Epithelial cell of proximal tubule (primary cell): ENCODE measurements at regions not wholly inside any gene's neighbourhood (a gene's known extent, or its start where the extent isn't known, plus 50 kb on each side); places are given as distances from the start of the nearest gene placed in this dataset.

ENCODE experiments used
- DNase-seq: peaks from one replicate; pipeline ENCODE4 v3.0.0-alpha.2; 2011; ENCODE audit warnings: low read depth
- H3K4me3 ChIP-seq: 2 replicates; pipeline ENCODE4 v1.5.1; 2011; ENCODE audit warnings: low read depth, mild to moderate bottlenecking, low read length
- TF ChIP-seq, protein P1 (sequence below): conservative IDR thresholded peaks from 2 replicates; pipeline ENCODE4 v1.5.1; 2012; ENCODE audit warnings: low read depth, mild to moderate bottlenecking, low read length

DNA sequence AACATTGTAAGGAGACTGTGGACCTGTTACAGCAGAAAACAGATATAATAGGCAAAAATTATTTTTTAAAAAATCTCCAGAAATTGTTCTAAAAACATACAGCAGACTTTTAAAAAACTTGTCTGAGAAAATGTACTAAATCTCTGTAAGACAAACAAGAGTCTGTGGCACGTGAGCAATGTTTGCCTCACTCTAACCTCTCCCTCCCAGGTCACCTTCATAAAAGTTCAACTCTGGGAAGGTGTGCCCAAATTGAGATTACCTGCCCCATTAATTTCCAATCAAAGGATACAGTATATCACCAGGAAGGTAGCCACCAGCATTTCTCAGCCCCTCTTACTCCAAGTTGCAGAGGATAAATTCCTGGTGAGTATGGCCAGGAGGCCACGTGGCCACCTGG is 992.7 kb downstream of the TMEM182 start:
- DNase-seq = no peak
- H3K4me3 ChIP-seq = no peak overlapping the region
- TF ChIP-seq, protein P1, sequence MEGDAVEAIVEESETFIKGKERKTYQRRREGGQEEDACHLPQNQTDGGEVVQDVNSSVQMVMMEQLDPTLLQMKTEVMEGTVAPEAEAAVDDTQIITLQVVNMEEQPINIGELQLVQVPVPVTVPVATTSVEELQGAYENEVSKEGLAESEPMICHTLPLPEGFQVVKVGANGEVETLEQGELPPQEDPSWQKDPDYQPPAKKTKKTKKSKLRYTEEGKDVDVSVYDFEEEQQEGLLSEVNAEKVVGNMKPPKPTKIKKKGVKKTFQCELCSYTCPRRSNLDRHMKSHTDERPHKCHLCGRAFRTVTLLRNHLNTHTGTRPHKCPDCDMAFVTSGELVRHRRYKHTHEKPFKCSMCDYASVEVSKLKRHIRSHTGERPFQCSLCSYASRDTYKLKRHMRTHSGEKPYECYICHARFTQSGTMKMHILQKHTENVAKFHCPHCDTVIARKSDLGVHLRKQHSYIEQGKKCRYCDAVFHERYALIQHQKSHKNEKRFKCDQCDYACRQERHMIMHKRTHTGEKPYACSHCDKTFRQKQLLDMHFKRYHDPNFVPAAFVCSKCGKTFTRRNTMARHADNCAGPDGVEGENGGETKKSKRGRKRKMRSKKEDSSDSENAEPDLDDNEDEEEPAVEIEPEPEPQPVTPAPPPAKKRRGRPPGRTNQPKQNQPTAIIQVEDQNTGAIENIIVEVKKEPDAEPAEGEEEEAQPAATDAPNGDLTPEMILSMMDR = no peak

DNA sequence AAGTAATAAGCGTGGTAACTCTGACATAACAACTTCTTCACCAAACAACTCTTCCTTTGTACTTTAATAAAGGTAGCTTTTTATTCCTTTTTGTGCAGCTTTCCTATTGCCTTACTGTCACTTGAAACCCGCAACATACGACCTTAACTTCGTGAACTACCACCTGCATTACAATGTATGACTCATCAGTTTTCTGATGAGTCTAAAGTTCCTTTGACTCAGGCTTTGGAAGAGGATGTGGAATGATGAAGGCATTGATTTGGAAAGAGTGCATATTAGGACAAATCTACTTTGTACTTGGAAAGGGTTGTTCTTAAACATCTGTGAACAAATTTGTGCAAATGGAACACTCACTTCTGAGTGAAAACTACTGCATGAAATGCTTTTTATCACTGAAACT is 1012.1 kb downstream of the TMEM182 start:
- DNase-seq = peak; percentile 77
- TF ChIP-seq, protein P1 = no peak
- no peak overlapping the region for H3K4me3 ChIP-seq

DNA sequence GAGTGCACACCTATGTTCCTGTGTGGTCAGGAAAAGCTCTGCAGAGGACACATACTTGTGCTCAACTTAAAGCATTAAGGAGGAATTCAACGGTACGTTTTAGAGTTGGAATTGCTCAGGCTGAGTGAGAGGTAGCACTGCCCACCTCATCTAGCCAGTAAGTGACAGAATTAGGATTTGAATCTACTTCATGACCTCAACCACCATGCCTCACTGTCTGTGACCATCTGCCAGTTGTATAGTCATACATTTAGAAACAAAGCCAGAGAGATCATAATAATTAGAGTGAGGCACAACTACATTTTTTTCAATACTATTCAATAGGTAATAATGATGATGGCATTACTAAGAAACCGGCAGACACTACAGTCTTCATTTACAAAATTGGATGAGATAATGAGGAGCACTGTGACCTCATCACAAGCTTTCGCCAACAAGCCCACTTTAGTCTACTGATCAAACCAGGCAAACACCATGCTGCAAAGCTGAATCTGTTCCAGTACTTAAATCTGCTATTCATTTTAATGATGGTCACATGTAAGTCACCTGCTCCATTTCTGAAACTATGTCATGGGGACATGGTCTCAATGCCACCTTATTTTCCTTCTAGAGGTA is 1018.4 kb downstream of the TMEM182 start:
- TF ChIP-seq, protein P1 = no peak
- no peak overlapping the region for H3K4me3 ChIP-seq
- no peak for DNase-seq

DNA sequence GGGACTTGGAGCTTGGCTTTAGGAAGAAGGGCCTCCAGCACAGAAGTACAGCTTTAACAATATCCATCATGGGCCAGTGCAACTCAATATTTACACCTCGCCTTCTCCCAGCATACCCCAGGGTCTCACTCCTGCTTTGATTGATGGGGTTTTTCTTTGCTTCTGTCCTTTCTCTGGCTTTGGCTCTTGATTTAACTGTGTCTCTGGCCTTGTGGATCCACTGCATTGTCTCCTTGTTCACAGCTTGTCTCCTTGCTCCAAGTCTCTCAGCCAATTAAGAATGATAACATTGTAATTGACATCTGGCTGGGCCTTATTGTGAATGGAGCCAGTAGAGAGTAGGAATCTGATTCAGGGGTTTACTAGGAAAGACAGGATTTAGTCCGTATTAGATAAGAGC is 1019.5 kb downstream of the TMEM182 start:
- TF ChIP-seq, protein P1 = no peak
- no peak for DNase-seq
- H3K4me3 ChIP-seq = no peak overlapping the region

DNA sequence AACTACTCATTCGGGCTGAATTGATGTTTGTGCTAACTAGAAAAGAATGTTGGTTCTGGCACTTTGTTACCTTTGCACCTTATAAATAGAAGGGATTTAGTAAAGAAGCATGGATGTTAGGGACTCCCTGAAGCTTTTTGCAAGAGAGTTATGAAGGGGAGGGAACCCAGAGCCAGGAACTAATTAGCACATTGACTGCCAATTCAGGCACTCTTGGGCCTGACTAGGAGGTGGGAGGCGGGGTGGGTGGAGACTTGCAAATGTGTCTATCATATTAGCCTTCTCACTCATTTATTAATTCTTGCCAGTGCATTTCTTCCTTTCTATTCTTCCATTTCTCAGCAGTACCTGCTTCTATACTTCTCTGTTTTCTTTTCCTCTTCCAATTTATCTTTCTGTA is 1022.4 kb downstream of the TMEM182 start:
- no peak overlapping the region for H3K4me3 ChIP-seq
- TF ChIP-seq, protein P1 = no peak
- DNase-seq = no peak

DNA sequence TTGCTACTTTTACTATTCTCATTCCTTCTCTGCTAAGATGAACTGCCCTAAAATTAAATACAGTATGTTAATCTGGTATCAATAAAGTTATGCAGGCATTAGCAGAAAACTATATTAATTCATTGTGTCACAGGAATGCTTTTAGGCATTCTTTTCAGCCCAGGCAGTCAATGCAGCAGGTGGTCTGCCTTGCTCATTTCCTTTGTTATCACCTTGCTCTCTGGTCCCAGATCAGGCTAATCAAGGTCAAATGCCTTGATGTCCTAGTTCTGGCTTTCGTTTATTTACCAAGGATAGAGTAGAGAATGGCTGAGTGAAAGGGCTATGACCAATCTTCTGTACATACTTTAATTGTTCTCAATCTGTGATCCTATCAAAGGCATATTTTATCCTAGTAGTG is 1023.6 kb downstream of the TMEM182 start:
- no peak overlapping the region for H3K4me3 ChIP-seq
- DNase-seq = no peak
- TF ChIP-seq, protein P1 = no peak

DNA sequence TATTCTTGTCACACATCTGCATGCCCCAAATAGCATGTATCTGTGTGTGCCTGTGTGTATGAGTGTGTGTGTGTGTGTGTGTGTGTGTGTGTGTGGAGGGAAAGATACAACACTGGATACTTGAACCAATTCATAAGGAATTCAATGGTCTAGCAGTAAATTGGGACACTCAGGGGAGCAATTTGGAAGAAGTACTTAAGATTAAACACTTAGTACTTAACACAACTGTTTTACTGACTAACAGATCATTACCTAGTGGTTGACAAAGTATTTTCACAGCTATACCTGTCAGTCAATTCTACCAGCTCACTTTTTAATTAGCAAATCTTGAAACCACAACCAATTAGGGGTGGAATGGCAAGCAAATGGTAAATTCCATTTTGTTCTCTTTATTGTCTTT is 1024.1 kb downstream of the TMEM182 start:
- TF ChIP-seq, protein P1 = no peak
- H3K4me3 ChIP-seq = no peak overlapping the region
- DNase-seq = no peak
